ENCODE measurements at regions not wholly inside any gene's neighbourhood (a gene's known extent, or its start where the extent isn't known, plus 50 kb on each side); places are given as distances from the start of the nearest gene placed in this dataset.

GRCh38 chr22:48960576-48960975, 867.1 kb downstream of the BRD1 start:
- DNase-seq (ENCODE audit: low read depth): no peak

- no peak for DNase-seq (ENCODE audit: low read depth)
Observed at GRCh38 chr22:48959496-48959895, 868.2 kb downstream of the BRD1 start.

- DNase-seq (ENCODE audit: low read depth): no peak
Observed at GRCh38 chr22:48957987-48958321, 869.7 kb downstream of the BRD1 start.

- DNase-seq (ENCODE audit: low read depth): no peak
Observed at GRCh38 chr22:48957311-48957986, 870.2 kb downstream of the BRD1 start.

GRCh38 chr22:48955351-48956311, 872.0 kb downstream of the BRD1 start:
- no peak for DNase-seq (ENCODE audit: low read depth)

- DNase-seq (ENCODE audit: low read depth): peak; percentile 1
Observed at GRCh38 chr22:48954781-48955311, 872.8 kb downstream of the BRD1 start.

GRCh38 chr22:48953830-48954229, 873.8 kb downstream of the BRD1 start:
- no peak for DNase-seq (ENCODE audit: low read depth)

- no peak for DNase-seq (ENCODE audit: low read depth)
Observed at GRCh38 chr22:48953103-48953720, 874.5 kb downstream of the BRD1 start.

GRCh38 chr22:48952256-48953102, 875.2 kb downstream of the BRD1 start:
- DNase-seq (ENCODE audit: low read depth): no peak

- no peak for DNase-seq (ENCODE audit: low read depth)
Observed at GRCh38 chr22:48951836-48952235, 875.8 kb downstream of the BRD1 start.

GRCh38 chr22:48950151-48950915, 877.3 kb downstream of the BRD1 start:
- no peak for DNase-seq (ENCODE audit: low read depth)

- no peak for DNase-seq (ENCODE audit: low read depth)
Observed at GRCh38 chr22:48949375-48950149, 878.1 kb downstream of the BRD1 start.

- no peak for DNase-seq (ENCODE audit: low read depth)
Observed at GRCh38 chr22:48948575-48949170, 879.0 kb downstream of the BRD1 start.

GRCh38 chr22:48947636-48948035, 880.0 kb downstream of the BRD1 start:
- no peak for DNase-seq (ENCODE audit: low read depth)

GRCh38 chr22:48945621-48946458, 881.8 kb downstream of the BRD1 start:
- no peak for DNase-seq (ENCODE audit: low read depth)

GRCh38 chr22:48944751-48945620, 882.7 kb downstream of the BRD1 start:
- DNase-seq (ENCODE audit: low read depth): no peak

GRCh38 chr22:48944433-48944750, 883.3 kb downstream of the BRD1 start:
- DNase-seq (ENCODE audit: low read depth): no peak
